NOMO-1 (cell line): ENCODE measurements at regions not wholly inside any gene's neighbourhood (a gene's known extent, or its start where the extent isn't known, plus 50 kb on each side); places are given as distances from the start of the nearest gene placed in this dataset.

Source experiments
- DNase-seq, 2 experiments: peaks; one replicate each; lab custom pipeline; 2025; ENCODE audit not compliant: unreplicated experiment in 2 of 2; lab: John Stamatoyannopoulos, UW

GRCh38 chr12:132409495-132410295 is 80.3 kb upstream of the FBRSL1 start:
- DNase-seq = no peak

GRCh38 chr12:132408626-132409494 is 79.5 kb upstream of the GALNT9 start:
- DNase-seq = no peak

DNA sequence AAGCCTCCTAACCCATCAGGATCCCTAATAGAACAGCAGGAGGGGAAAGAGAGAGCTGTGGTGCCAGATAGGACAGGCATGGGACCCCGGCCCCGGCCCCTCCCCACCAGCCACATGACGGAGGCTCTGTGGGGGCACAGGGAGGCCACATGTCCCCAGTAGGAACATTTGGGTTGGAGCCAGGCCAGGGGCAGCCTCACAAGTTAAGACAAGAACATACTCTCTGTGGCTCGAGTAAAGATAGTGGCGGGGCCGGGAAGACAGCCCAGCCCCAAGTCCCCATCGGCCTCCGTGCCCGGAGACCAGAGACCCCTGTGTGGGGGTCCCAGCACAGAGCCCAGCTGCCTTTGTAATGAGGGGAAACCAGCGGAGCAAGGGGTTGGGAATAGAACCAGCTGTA is 78.6 kb upstream of the GALNT9 start:
- no peak for DNase-seq

DNA sequence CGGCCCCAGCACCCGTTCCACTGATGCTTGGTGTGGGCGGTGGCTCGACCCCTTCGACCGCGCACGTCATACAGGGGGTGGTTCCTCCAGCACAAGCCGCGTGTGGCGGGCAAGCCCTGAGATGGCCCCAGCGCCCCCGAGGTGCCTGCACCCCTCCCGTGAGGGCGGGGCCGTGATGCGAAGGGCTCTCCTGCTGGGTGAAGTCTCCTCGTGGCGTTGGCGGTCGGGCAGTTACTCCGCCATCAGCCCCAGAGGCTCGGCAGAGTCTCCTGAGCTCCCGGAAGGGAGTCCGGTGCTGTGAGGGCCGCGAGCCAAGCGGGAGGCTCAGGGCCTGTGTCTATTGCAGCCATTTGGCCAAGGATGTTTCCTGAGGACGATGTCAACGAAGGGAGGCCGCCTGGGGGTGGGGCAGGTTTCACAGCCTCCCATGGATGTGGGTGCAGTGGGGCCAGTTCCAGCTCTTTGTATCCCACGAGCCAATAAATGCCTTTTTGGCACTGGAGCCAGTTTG is 78.1 kb upstream of the GALNT9 start:
- DNase-seq = no peak

DNA sequence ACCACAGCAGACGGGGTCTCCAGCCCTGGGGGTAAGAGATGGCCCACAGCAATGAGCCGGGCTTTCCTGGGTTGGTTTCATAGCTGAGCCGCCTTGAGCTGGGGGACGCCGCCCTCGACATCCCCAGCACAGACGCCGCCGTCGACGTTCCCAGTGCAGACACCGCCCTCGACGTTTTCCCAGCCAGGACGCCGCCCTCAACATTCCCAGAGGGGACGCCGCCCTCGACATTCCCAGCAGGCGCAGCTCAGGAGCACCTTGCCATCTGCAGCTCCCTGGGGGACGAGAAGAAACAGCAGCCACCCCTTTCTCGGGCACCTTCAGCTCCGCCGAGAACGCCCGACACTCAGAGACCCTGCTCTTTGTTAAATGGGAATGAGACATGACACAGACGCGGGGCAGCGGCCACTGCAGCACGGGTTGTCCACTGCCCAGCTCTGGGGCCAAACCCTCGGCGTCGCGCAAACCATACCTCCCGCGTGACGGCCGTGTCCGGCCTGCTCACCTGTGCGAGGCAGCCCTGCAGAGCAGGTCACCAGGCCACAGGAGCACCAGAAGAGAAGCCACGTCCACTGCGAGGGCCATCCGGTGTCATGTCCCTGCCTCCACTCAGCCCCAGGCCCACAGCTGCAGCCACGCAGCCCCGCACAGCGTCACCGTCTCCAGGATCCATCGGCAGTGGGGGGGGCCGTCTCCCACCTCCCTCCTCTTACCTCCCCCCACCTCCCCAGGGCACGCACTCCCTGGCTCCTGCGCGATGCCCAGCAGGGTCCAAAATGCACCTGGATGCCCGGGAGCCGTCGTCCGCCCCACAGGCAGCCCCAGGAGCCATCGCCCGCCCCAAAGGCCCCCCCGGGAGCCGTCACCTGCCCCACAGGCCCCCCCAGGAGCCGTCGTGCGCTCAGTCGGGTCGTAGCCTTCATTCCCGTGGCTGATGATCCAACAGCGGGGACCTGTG is 77.4 kb upstream of the GALNT9 start:
- DNase-seq = no peak

- DNase-seq = no peak
Measured at GRCh38 chr12:132405742-132406251, 76.4 kb upstream of the GALNT9 start.

DNA sequence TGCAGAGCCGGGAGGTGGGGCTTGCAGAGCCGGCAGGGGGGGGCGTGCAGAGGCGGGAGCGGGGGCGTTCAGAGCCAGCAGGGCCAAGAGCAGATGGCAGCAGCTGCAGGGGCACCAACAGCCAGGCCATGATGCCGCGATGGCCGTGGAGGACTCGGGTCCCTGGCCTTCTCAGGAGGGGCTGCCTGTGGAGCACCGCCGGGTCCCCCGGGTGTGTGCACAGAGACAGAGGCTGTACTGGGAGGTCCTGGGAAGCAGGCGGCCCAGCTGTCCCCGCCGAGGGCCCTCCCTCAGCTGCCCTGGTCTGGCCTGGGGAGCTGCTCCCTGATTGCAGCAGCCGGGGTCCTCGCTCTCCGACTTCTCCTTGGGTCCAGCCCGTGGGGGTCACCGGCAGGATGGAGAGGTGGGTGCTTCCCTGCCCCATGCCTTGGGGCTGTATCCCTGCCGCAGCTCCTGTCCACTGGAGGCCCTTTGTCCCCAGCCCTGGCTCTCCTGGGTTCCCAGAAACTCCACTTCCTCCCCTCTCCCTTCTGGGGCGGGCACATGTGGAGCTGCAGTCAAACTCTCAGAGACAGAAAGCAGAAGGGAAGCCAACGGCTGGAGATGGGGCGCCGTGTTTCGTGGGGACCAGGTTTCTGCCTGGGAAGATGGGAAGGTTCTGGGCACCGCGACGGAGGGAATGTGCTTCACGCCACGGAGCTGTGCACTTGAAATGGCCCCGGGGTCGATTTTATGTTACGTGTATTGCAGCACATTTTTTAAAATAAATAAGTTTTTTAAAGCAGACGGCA is 75.8 kb upstream of the GALNT9 start:
- no peak for DNase-seq

DNA sequence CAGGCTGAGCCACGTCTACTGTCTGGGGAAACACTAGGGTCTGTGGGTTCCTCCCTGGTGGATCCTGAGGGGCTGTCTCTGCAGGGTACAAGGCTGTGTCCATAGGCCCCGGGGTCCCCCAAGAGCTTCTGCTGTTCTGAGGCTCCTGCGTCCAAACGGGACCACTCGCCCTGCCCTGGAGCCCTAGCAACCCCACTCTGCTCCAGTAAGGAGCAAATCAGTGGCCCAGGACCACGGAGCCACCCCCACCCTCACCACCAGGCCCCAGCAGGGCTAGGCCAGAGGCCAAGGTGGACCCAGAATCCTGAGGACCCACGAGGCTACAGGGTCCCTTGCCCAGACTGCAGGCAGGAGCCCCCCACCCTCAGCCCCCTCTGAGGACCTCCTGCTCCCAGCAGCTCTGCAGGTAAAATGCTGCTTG is 75.1 kb upstream of the GALNT9 start:
- no peak for DNase-seq

DNA sequence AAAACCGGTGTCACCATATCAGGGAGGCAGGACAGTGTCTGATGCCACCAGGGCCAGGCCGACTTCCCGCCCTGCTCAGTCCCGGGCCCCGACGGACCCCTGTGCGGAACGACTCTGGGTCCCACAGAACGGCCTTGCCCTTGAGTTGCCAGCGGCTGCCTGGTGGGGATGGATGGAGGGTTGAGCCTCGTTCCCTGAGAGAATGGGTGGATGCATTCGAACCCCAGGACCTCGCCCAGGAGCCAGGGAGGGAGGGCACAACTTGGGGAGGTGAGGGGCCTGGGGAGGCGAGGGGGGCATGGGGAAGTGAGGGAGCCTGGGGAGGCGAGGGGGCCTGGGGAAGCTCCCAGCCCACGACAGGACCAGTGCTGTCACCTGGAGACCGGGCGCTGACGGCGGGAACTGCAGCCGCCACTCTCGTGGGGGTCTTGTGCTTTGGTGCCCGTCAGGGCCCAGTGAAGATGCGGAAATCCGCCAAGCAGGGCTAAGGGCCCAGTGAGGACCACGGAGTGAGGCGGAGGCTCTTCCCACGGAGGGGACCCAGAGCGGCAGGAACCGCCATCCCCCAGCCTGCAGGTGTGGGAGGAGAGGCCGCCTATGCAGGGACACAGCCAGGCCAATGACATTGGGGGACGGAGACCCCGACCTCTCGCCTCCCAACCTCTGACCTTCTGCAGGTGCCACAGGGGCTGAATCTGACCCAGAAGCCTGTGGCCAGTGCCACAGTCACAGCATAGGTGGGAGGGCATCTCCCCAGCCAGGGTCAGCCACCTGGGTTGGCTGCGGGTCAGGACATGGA is 74.4 kb upstream of the GALNT9 start:
- no peak for DNase-seq

- no peak for DNase-seq
Measured at GRCh38 chr12:132402831-132403416, 73.5 kb upstream of the GALNT9 start.

DNA sequence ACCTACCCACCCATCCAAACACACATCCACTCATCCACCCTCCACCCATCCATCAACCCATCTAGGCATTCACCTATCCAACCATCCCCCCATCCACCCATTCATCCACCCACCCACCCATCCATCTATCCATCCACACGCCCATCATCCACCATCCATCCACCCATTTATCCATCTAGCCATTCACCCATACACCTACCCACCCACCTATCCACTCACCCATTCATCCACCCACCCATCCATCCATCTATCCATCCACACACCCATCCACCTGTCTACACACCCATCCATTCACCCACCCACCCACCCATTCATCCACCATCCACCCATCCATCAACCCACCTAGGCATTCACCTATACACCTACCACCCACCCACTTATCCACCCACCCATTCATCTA is 72.6 kb upstream of the GALNT9 start:
- DNase-seq = no peak

DNA sequence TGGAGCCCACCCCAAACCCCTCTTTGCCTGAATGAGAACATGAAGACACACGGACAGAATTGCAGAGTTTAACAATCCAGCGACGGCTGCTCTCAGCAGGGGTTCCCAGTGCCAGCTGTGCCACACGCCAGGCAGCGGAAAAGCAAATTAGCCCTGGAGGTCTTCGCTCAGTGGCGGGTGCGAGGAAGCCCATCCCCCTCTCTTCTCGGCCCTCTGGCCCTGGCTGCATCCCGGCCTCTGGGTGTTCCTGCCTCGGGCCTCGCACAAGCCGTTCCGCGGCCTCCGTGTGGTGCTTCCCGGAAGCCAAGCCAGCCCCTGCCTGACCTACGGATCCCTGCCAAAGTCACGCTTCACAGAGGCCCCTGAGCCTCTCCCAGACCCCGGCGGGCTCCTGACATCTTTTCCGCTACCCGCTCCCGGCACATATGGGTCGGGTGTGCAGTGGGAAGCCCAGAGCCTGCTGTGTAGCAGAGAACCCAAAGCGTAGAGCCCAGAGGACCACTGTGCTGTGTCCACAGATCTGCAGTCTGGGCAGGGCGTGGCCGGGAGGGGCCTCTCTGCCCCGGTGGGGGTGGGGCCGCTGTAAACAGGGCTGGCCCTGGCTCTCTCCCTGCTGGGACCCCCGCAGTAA is 70.7 kb upstream of the GALNT9 start:
- DNase-seq = no peak

DNA sequence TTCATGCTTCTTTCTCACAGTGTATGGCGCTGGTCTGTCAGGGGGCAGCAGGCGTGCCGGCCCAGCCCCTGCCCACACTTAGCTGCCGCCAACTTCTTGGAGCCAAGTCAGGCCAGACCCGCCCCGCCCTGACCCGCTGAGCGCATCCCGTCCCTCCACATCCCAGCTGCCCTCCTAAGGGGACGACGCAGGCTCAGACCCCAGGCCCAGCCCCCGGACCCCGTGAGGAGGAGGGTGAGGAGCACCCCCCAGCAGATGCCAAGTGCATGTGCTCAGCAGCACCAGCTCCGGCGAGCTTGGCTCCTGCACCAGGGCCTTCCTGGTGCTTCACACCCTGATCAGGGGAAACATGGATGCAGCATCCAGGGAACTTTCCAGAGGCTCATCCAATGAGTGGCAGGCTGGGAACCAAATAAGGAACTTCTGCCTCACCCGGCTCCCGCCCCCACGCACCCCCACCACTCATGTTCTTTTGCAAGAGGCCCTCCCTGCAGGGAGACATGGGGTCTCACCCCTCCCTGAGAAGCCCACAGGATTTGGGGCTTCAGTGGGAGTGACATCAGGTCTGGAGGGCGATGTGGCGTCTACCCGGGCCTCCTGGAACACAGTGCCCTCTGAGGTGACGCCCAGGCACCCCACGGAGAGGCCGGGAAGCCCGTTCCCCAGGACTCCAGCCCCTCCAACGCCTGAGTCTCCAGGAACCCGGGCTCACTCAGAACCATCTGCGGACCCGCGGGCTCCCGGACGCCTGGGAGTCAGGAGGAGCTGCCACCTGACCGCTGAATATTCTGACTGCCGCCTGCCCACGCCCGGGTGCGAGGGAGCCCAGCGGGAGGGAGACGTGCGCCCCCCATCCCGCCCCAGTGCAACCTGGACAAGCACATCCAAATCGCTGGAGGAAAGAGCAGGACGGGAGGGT is 70.0 kb upstream of the GALNT9 start:
- no peak for DNase-seq

DNA sequence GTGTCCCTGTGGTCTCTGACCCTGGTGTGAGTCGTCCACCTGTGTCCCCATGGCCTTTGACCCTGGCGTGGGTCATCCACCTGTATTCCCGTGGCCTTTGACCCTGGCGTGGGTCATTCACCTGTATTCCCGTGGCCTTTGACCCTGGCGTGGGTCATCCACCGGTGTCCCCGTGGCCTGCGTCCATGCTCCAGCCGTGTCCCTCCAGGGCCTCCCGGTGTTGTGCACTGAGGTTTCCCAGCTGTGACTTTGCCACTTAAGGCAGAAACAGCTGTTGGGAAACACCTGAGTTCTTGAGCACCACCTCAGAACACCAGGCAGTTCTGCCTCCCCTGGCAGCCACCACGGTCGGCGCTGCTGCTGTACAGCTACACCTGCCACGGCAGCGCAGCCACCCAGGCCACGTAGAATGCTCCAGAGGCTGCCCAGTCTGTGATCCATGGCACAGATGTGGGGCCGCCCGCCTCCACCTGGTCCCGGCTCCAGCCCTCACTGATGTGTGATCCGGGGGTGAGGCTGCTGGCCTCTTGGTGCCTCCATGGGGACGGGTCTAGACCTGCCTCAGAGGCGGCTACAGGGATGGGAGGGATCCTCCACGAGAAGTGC is 69.1 kb upstream of the GALNT9 start:
- no peak for DNase-seq

GRCh38 chr12:132397934-132398385 is 68.6 kb upstream of the GALNT9 start:
- no peak for DNase-seq

- DNase-seq = no peak
Measured at GRCh38 chr12:132397152-132397933, 68.0 kb upstream of the GALNT9 start.
